ENCODE measurements at regions not wholly inside any gene's neighbourhood (a gene's known extent, or its start where the extent isn't known, plus 50 kb on each side); places are given as distances from the start of the nearest gene placed in this dataset.

DNA sequence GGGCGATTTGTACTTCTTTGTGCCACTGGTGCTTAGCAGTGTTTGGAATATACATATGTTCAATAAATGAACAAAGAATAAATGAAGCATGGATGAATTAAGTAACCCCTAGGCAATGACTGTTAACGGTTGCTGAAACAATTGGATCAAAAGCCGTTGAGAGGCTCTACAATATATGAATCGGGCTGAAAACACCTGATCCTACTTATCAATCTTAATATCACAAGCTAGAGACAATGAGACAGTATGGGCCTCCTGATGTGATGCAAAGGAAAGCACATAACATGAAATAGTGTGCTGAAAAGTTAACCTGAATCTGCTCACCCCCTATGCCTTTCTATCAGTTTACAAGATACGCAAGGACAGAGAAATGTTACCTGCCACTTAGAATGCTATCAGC lies 410.3 kb upstream of the RGMB start:
- H3K4me2 ChIP-seq: no peak overlapping the region
- no peaks in the 10 kb centered on the region for H3K4me1 ChIP-seq (ENCODE audit: low read depth, poor library complexity, severe bottlenecking)
- H4K20me1 ChIP-seq (ENCODE audit: insufficient read depth): no peaks in the 10 kb centered on the region
- no peak overlapping the region for H3K9ac ChIP-seq
- no peak overlapping the region for H3K4me3 ChIP-seq (IDR thresholded peaks at IDR 0.05; ENCODE audit: insufficient read depth, low read depth, low read length)
- no peaks in the 10 kb centered on the region for H3K27me3 ChIP-seq (ENCODE audit: insufficient read depth, low read depth)
- H2AFZ ChIP-seq (ENCODE audit: low read depth): no peak overlapping the region
- H3K79me2 ChIP-seq (ENCODE audit: insufficient read depth, low read depth): no peaks in the 10 kb centered on the region
- H3K27ac ChIP-seq: no peak overlapping the region
- TF ChIP-seq, protein P1, sequence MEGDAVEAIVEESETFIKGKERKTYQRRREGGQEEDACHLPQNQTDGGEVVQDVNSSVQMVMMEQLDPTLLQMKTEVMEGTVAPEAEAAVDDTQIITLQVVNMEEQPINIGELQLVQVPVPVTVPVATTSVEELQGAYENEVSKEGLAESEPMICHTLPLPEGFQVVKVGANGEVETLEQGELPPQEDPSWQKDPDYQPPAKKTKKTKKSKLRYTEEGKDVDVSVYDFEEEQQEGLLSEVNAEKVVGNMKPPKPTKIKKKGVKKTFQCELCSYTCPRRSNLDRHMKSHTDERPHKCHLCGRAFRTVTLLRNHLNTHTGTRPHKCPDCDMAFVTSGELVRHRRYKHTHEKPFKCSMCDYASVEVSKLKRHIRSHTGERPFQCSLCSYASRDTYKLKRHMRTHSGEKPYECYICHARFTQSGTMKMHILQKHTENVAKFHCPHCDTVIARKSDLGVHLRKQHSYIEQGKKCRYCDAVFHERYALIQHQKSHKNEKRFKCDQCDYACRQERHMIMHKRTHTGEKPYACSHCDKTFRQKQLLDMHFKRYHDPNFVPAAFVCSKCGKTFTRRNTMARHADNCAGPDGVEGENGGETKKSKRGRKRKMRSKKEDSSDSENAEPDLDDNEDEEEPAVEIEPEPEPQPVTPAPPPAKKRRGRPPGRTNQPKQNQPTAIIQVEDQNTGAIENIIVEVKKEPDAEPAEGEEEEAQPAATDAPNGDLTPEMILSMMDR (conservative IDR thresholded peaks at IDR 0.05; ENCODE audit: low read depth, low read length): no peak
- H3K36me3 ChIP-seq (ENCODE audit: insufficient read depth): no peaks in the 10 kb centered on the region

DNA sequence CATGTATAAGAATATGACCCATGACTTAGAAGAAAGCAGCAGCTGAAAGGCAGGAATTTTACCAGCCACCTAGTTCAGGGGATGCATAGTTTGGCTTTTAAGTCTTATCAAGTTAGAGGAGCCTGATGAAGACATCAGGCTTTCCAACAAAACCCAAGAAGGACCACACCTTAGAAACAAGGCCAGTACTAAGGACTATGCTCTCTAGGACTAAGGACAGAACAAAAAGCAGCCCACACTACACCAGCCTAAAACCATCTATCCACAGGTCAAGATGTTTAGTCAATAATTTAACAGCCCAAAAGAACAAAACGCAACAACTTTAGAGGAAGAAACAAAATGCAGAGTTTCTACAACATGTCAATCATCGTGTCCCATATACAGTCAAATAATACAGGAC lies 408.9 kb upstream of the RGMB start:
- H3K4me2 ChIP-seq: no peak overlapping the region
- H3K27ac ChIP-seq: no peak overlapping the region
- H2AFZ ChIP-seq (ENCODE audit: low read depth): no peak overlapping the region
- no peak overlapping the region for H3K9ac ChIP-seq
- no peaks in the 10 kb centered on the region for H3K79me2 ChIP-seq (ENCODE audit: insufficient read depth, low read depth)
- no peaks in the 10 kb centered on the region for H3K27me3 ChIP-seq (ENCODE audit: insufficient read depth, low read depth)
- no peak overlapping the region for H3K4me3 ChIP-seq (IDR thresholded peaks at IDR 0.05; ENCODE audit: insufficient read depth, low read depth, low read length)
- TF ChIP-seq, protein P1 (conservative IDR thresholded peaks at IDR 0.05; ENCODE audit: low read depth, low read length): no peak
- no peaks in the 10 kb centered on the region for H3K4me1 ChIP-seq (ENCODE audit: low read depth, poor library complexity, severe bottlenecking)
- no peaks in the 10 kb centered on the region for H3K36me3 ChIP-seq (ENCODE audit: insufficient read depth)
- H4K20me1 ChIP-seq (ENCODE audit: insufficient read depth): no peaks in the 10 kb centered on the region

GRCh38 chr5:98365126-98365525 lies 408.3 kb upstream of the RGMB start:
- Histone ChIP-seq H3K4me3 (IDR thresholded peaks at IDR 0.05; ENCODE audit: insufficient read depth, low read depth, low read length) (no peak overlapping the region), H3K9ac (no peak overlapping the region), H3K79me2 (ENCODE audit: insufficient read depth, low read depth) (no peaks in the 10 kb centered on the region), H4K20me1 (ENCODE audit: insufficient read depth) (no peaks in the 10 kb centered on the region), H3K27ac (no peak overlapping the region), H3K36me3 (ENCODE audit: insufficient read depth) (no peaks in the 10 kb centered on the region), H3K4me2 (no peak overlapping the region), H3K4me1 (ENCODE audit: low read depth, poor library complexity, severe bottlenecking) (no peaks in the 10 kb centered on the region), H3K27me3 (ENCODE audit: insufficient read depth, low read depth) (no peaks in the 10 kb centered on the region), H2AFZ (ENCODE audit: low read depth) (no peak overlapping the region)
- TF ChIP-seq, protein P1 (conservative IDR thresholded peaks at IDR 0.05; ENCODE audit: low read depth, low read length): no peak

DNA sequence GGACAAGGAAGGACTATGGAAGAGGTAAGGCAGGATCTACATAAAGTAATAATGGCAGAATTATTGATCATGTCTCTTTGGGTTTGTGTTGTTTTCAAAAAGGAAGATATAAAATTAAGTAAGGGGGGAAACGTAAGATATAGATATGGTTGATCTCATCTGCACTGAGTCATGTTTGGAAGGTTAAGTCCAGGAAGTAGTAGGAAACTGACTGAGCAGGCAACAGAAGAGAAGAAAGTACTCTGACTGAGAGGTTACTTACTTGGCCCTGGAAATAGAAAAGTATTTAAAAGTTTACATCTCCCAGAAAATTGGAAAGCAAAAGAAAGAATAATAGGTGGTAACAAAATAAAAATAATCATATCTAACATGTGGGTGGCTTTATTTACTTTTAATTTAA lies 405.3 kb upstream of the RGMB start:
- no peak overlapping the region for H3K27ac ChIP-seq
- no peaks in the 10 kb centered on the region for H3K4me1 ChIP-seq (ENCODE audit: low read depth, poor library complexity, severe bottlenecking)
- TF ChIP-seq, protein P1 (conservative IDR thresholded peaks at IDR 0.05; ENCODE audit: low read depth, low read length): no peak
- no peak overlapping the region for H2AFZ ChIP-seq (ENCODE audit: low read depth)
- no peak overlapping the region for H3K4me2 ChIP-seq
- H3K79me2 ChIP-seq (ENCODE audit: insufficient read depth, low read depth): no peaks in the 10 kb centered on the region
- no peaks in the 10 kb centered on the region for H3K27me3 ChIP-seq (ENCODE audit: insufficient read depth, low read depth)
- no peak overlapping the region for H3K9ac ChIP-seq
- H4K20me1 ChIP-seq (ENCODE audit: insufficient read depth): no peaks in the 10 kb centered on the region
- no peaks in the 10 kb centered on the region for H3K36me3 ChIP-seq (ENCODE audit: insufficient read depth)
- no peak overlapping the region for H3K4me3 ChIP-seq (IDR thresholded peaks at IDR 0.05; ENCODE audit: insufficient read depth, low read depth, low read length)

DNA sequence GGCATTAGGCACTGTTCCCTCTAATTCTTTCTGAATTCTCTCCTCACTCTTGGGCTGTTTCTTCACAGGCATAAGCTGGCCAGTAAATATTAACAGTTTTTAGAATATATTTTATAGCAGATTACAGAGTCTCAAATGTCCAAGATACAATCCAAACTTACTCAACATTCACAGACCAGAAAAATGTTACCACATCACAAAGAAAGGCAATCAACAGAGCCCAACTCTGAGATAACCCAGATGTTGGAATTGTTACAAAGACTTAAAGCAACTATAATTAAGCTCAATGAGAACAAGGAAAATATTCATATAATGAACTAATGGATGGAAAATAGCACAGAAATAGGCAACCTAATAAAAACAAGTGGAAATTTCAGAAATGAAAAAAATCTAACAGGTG lies 401.1 kb upstream of the RGMB start:
- H3K79me2 ChIP-seq (ENCODE audit: insufficient read depth, low read depth): no peaks in the 10 kb centered on the region
- TF ChIP-seq, protein P1 (conservative IDR thresholded peaks at IDR 0.05; ENCODE audit: low read depth, low read length): no peak
- H3K27me3 ChIP-seq (ENCODE audit: insufficient read depth, low read depth): no peaks in the 10 kb centered on the region

More for the DNA sequence above, 401.1 kb upstream of the RGMB start:
- Histone ChIP-seq H3K4me1 (ENCODE audit: low read depth, poor library complexity, severe bottlenecking) (no peaks in the 10 kb centered on the region), H2AFZ (ENCODE audit: low read depth) (no peak overlapping the region), H3K4me3 (IDR thresholded peaks at IDR 0.05; ENCODE audit: insufficient read depth, low read depth, low read length) (no peak overlapping the region), H3K4me2 (no peak overlapping the region), H3K9ac (no peak overlapping the region), H4K20me1 (ENCODE audit: insufficient read depth) (no peaks in the 10 kb centered on the region), H3K36me3 (ENCODE audit: insufficient read depth) (no peaks in the 10 kb centered on the region), H3K27ac (no peak overlapping the region)

All from KMS-11 (cell line).